ENCODE measurements at regions not wholly inside any gene's neighbourhood (a gene's known extent, or its start where the extent isn't known, plus 50 kb on each side); places are given as distances from the start of the nearest gene placed in this dataset.

GRCh38 chr4:180100433-180101344, 2142.5 kb upstream of the TENM3 start:
- WGBS = 88% methylated on average over 21 of the region's 22 CpGs
- H2BK12ac ChIP-seq (ENCODE audit: low read length in 2 of 2) = no peak overlapping the region
- no peak overlapping the region for H3K14ac ChIP-seq (ENCODE audit: low read length in 2 of 2)
- no peak overlapping the region for H4K8ac ChIP-seq (ENCODE audit: low read length)
- H3K9me3 ChIP-seq (ENCODE audit: control insufficient read depth, low read length) = no peaks in the 10 kb centered on the region
- H3K4ac ChIP-seq (ENCODE audit: low read depth in 1 of 2, low read length in 2 of 2) = no peak overlapping the region
- no peak overlapping the region for H4K91ac ChIP-seq (ENCODE audit: low read length)
- no peak overlapping the region for H2BK15ac ChIP-seq (ENCODE audit: low read depth, poor library complexity, severe bottlenecking)
- H2AFZ ChIP-seq (ENCODE audit: low read depth, low read length) = no peak overlapping the region
- no peak overlapping the region for H2AK5ac ChIP-seq (ENCODE audit: low read length, severe bottlenecking)
- no peak overlapping the region for H3K4me3 ChIP-seq (ENCODE audit: insufficient read depth in 1 of 2, low read depth in 1 of 2, low read length in 2 of 2)
- H3K79me1 ChIP-seq (replicated peaks; ENCODE audit: low read length, poor library complexity, severe bottlenecking) = peaks cover 23% of the 10 kb centered on the region
- H2BK5ac ChIP-seq (ENCODE audit: low read depth, low read length, poor library complexity, severe bottlenecking) = no peak overlapping the region
- H3K4me2 ChIP-seq (ENCODE audit: low read length, poor library complexity, severe bottlenecking) = no peak overlapping the region
- no peak for DNase-seq
- no peak overlapping the region for H3K18ac ChIP-seq (ENCODE audit: low read depth in 1 of 2, low read length in 2 of 2)
- no peaks in the 10 kb centered on the region for H3K27me3 ChIP-seq (ENCODE audit: control insufficient read depth in 1 of 2, insufficient read depth in 1 of 2, low read length in 2 of 2)
- H3K9ac ChIP-seq (ENCODE audit: low read length) = no peak overlapping the region
- H3K4me1 ChIP-seq (ENCODE audit: control insufficient read depth, insufficient read depth, low read depth, low read length) = no peaks in the 10 kb centered on the region
- H3K36me3 ChIP-seq (ENCODE audit: control insufficient read depth in 1 of 2, insufficient read depth in 2 of 2, low read depth in 1 of 2, low read length in 2 of 2) = peaks cover 0 to 2% of the 10 kb centered on the region in 2 experiments
- H2BK120ac ChIP-seq (ENCODE audit: low read depth, low read length) = no peak overlapping the region
- no peak overlapping the region for H3K23ac ChIP-seq (ENCODE audit: low read length in 2 of 2)
- no peak overlapping the region for H3K27ac ChIP-seq (ENCODE audit: low read length, poor library complexity, severe bottlenecking)

GRCh38 chr4:180101348-180102083, 2141.7 kb upstream of the TENM3 start:
- no peak overlapping the region for H3K27ac ChIP-seq (ENCODE audit: low read length, poor library complexity, severe bottlenecking)
- H4K8ac ChIP-seq (ENCODE audit: low read length) = no peak overlapping the region
- no peak overlapping the region for H2AK5ac ChIP-seq (ENCODE audit: low read length, severe bottlenecking)
- H4K91ac ChIP-seq (ENCODE audit: low read length) = no peak overlapping the region
- H3K4me1 ChIP-seq (ENCODE audit: control insufficient read depth, insufficient read depth, low read depth, low read length) = no peaks in the 10 kb centered on the region
- no peaks in the 10 kb centered on the region for H3K27me3 ChIP-seq (ENCODE audit: control insufficient read depth in 1 of 2, insufficient read depth in 1 of 2, low read length in 2 of 2)
- WGBS = 88% methylated on average over 28 of the region's 28 CpGs
- peaks cover 25% of the 10 kb centered on the region for H3K79me1 ChIP-seq (replicated peaks; ENCODE audit: low read length, poor library complexity, severe bottlenecking)
- H3K18ac ChIP-seq (ENCODE audit: low read depth in 1 of 2, low read length in 2 of 2) = no peak overlapping the region
- no peak overlapping the region for H2AFZ ChIP-seq (ENCODE audit: low read depth, low read length)
- H2BK12ac ChIP-seq (ENCODE audit: low read length in 2 of 2) = no peak overlapping the region
- no peak overlapping the region for H2BK5ac ChIP-seq (ENCODE audit: low read depth, low read length, poor library complexity, severe bottlenecking)
- H3K36me3 ChIP-seq (ENCODE audit: control insufficient read depth in 1 of 2, insufficient read depth in 2 of 2, low read depth in 1 of 2, low read length in 2 of 2) = peaks cover 0 to 2% of the 10 kb centered on the region in 2 experiments
- no peak for DNase-seq
- H3K23ac ChIP-seq (ENCODE audit: low read length in 2 of 2) = no peak overlapping the region
- H3K14ac ChIP-seq (ENCODE audit: low read length in 2 of 2) = no peak overlapping the region
- H3K4me2 ChIP-seq (ENCODE audit: low read length, poor library complexity, severe bottlenecking) = no peak overlapping the region
- H3K4ac ChIP-seq (ENCODE audit: low read depth in 1 of 2, low read length in 2 of 2) = no peak overlapping the region
- no peak overlapping the region for H2BK15ac ChIP-seq (ENCODE audit: low read depth, poor library complexity, severe bottlenecking)
- no peak overlapping the region for H2BK120ac ChIP-seq (ENCODE audit: low read depth, low read length)
- H3K9me3 ChIP-seq (ENCODE audit: control insufficient read depth, low read length) = no peaks in the 10 kb centered on the region
- no peak overlapping the region for H3K9ac ChIP-seq (ENCODE audit: low read length)
- H3K4me3 ChIP-seq (ENCODE audit: insufficient read depth in 1 of 2, low read depth in 1 of 2, low read length in 2 of 2) = no peak overlapping the region

GRCh38 chr4:180103794-180104193, 2139.4 kb upstream of the TENM3 start:
- Histone ChIP-seq H3K27me3 (ENCODE audit: control insufficient read depth in 1 of 2, insufficient read depth in 1 of 2, low read length in 2 of 2) (no peaks in the 10 kb centered on the region), H3K4ac (ENCODE audit: low read depth in 1 of 2, low read length in 2 of 2) (no peak overlapping the region), H3K14ac (ENCODE audit: low read length in 2 of 2) (no peak overlapping the region), H3K18ac (ENCODE audit: low read depth in 1 of 2, low read length in 2 of 2) (no peak overlapping the region), H3K4me1 (ENCODE audit: control insufficient read depth, insufficient read depth, low read depth, low read length) (no peaks in the 10 kb centered on the region), H2BK5ac (ENCODE audit: low read depth, low read length, poor library complexity, severe bottlenecking) (no peak overlapping the region), H4K8ac (ENCODE audit: low read length) (no peak overlapping the region), H2AK5ac (ENCODE audit: low read length, severe bottlenecking) (no peak overlapping the region), H3K9ac (ENCODE audit: low read length) (no peak overlapping the region), H4K91ac (ENCODE audit: low read length) (no peak overlapping the region), H3K36me3 (ENCODE audit: control insufficient read depth in 1 of 2, insufficient read depth in 2 of 2, low read depth in 1 of 2, low read length in 2 of 2) (peaks cover 0 to 2% of the 10 kb centered on the region in 2 experiments), H2BK15ac (ENCODE audit: low read depth, poor library complexity, severe bottlenecking) (no peak overlapping the region), H3K9me3 (ENCODE audit: control insufficient read depth, low read length) (no peaks in the 10 kb centered on the region), H3K4me2 (ENCODE audit: low read length, poor library complexity, severe bottlenecking) (no peak overlapping the region), H2BK120ac (ENCODE audit: low read depth, low read length) (no peak overlapping the region), H3K4me3 (ENCODE audit: insufficient read depth in 1 of 2, low read depth in 1 of 2, low read length in 2 of 2) (no peak overlapping the region), H2BK12ac (ENCODE audit: low read length in 2 of 2) (no peak overlapping the region), H2AFZ (ENCODE audit: low read depth, low read length) (no peak overlapping the region), H3K23ac (ENCODE audit: low read length in 2 of 2) (no peak overlapping the region), H3K79me1 (replicated peaks; ENCODE audit: low read length, poor library complexity, severe bottlenecking) (peaks cover 18% of the 10 kb centered on the region), H3K27ac (ENCODE audit: low read length, poor library complexity, severe bottlenecking) (no peak overlapping the region)
- no peak for DNase-seq
- WGBS = no CpG with 5 or more reads among the region's 3 CpGs

GRCh38 chr4:180105362-180105761, 2137.8 kb upstream of the TENM3 start:
- H3K4me1 ChIP-seq (ENCODE audit: control insufficient read depth, insufficient read depth, low read depth, low read length) = no peaks in the 10 kb centered on the region
- WGBS = 93% methylated on average over 2 of the region's 3 CpGs
- no peak overlapping the region for H3K23ac ChIP-seq (ENCODE audit: low read length in 2 of 2)
- H3K9me3 ChIP-seq (ENCODE audit: control insufficient read depth, low read length) = no peaks in the 10 kb centered on the region
- H4K91ac ChIP-seq (ENCODE audit: low read length) = no peak overlapping the region
- no peak overlapping the region for H3K27ac ChIP-seq (ENCODE audit: low read length, poor library complexity, severe bottlenecking)
- no peak overlapping the region for H2BK12ac ChIP-seq (ENCODE audit: low read length in 2 of 2)
- no peak overlapping the region for H3K4me2 ChIP-seq (ENCODE audit: low read length, poor library complexity, severe bottlenecking)
- no peak overlapping the region for H2AFZ ChIP-seq (ENCODE audit: low read depth, low read length)
- H2BK15ac ChIP-seq (ENCODE audit: low read depth, poor library complexity, severe bottlenecking) = no peak overlapping the region
- H4K8ac ChIP-seq (ENCODE audit: low read length) = no peak overlapping the region
- peaks cover 0 to 2% of the 10 kb centered on the region in 2 experiments for H3K36me3 ChIP-seq (ENCODE audit: control insufficient read depth in 1 of 2, insufficient read depth in 2 of 2, low read depth in 1 of 2, low read length in 2 of 2)
- H3K14ac ChIP-seq (ENCODE audit: low read length in 2 of 2) = no peak overlapping the region
- H3K4me3 ChIP-seq (ENCODE audit: insufficient read depth in 1 of 2, low read depth in 1 of 2, low read length in 2 of 2) = no peak overlapping the region
- H3K9ac ChIP-seq (ENCODE audit: low read length) = no peak overlapping the region
- H2BK120ac ChIP-seq (ENCODE audit: low read depth, low read length) = no peak overlapping the region
- no peak overlapping the region for H3K18ac ChIP-seq (ENCODE audit: low read depth in 1 of 2, low read length in 2 of 2)
- peaks cover 14% of the 10 kb centered on the region for H3K79me1 ChIP-seq (replicated peaks; ENCODE audit: low read length, poor library complexity, severe bottlenecking)
- no peak overlapping the region for H2BK5ac ChIP-seq (ENCODE audit: low read depth, low read length, poor library complexity, severe bottlenecking)
- no peaks in the 10 kb centered on the region for H3K27me3 ChIP-seq (ENCODE audit: control insufficient read depth in 1 of 2, insufficient read depth in 1 of 2, low read length in 2 of 2)
- no peak overlapping the region for H2AK5ac ChIP-seq (ENCODE audit: low read length, severe bottlenecking)
- H3K4ac ChIP-seq (ENCODE audit: low read depth in 1 of 2, low read length in 2 of 2) = no peak overlapping the region
- DNase-seq = no peak

All from mesenchymal stem cell (in vitro differentiated cells and primary cell).